H1 (cell line): ENCODE measurements at regions not wholly inside any gene's neighbourhood (a gene's known extent, or its start where the extent isn't known, plus 50 kb on each side); places are given as distances from the start of the nearest gene placed in this dataset.

Source experiments
- CHD1 ChIP-seq: IDR thresholded peaks from 2 replicates; pipeline ENCODE4 v1.6.1; 2012; ENCODE audit warnings: low read depth, low read length, improper control_type of control experiment
- POLR2A ChIP-seq, 2 experiments: IDR thresholded peaks; 1 replicate in 1 of 2; 2 replicates in 1 of 2; pipeline ENCODE4 v1.6.1; 2011; ENCODE audit warnings: low read depth in 2 of 2, low read length in 2 of 2, mild to moderate bottlenecking in 2 of 2; ENCODE audit errors: control extremely low read depth in 1 of 2
- RFX5 ChIP-seq: IDR thresholded peaks from 2 replicates; pipeline ENCODE4 v1.6.1; 2011; ENCODE audit warnings: low read depth, low read length, improper control_type of control experiment, borderline replicate concordance
- RNF2 ChIP-seq: fragments of 200-900, 300-1000 bp; sonication (generic); IDR thresholded peaks from 2 replicates; pipeline ENCODE4 v1.7.1; 2016; ENCODE audit warnings: borderline replicate concordance, low read depth, mild to moderate bottlenecking, antibody characterized with exemption, low read length; ENCODE audit not compliant: poor library complexity, severe bottlenecking; ENCODE audit errors: missing control alignments
- TAF1 ChIP-seq: IDR thresholded peaks from 2 replicates; pipeline ENCODE4 v1.6.1; 2011; ENCODE audit warnings: mild to moderate bottlenecking, low read depth, low read length
- TF ChIP-seq, protein P1 (sequence below), 3 experiments: IDR thresholded peaks; 1 replicate in 2 of 3; 2 replicates in 1 of 3; pipeline versions ENCODE4 v1.5.1 to v1.6.1; 2011; ENCODE audit warnings: low read length in 3 of 3, mild to moderate bottlenecking in 3 of 3, inconsistent platforms in 2 of 3, low read depth in 1 of 3, moderate library complexity in 1 of 3; ENCODE audit not compliant: insufficient read depth in 1 of 3; ENCODE audit errors: control extremely low read depth in 1 of 3

DNA sequence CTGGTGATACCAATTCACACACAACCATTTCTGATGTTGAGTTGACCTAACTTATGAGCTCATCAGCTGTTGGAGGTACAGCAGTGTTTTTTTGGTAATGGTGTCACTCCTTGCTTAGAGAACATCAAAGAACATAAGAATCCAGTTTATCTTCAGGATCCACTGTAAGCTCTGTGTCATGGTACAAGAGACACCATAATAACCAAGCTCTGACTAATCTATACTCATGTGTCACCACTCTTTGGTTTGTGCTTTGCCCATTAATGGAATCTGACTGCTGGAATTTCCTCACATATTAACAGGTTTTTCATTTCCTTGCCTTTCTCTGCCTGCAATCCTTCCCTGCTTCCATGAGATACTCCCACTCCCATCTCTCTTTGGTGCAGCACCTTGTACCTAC is 735.1 kb upstream of the LCORL start (continued):
- TF ChIP-seq, protein P1, sequence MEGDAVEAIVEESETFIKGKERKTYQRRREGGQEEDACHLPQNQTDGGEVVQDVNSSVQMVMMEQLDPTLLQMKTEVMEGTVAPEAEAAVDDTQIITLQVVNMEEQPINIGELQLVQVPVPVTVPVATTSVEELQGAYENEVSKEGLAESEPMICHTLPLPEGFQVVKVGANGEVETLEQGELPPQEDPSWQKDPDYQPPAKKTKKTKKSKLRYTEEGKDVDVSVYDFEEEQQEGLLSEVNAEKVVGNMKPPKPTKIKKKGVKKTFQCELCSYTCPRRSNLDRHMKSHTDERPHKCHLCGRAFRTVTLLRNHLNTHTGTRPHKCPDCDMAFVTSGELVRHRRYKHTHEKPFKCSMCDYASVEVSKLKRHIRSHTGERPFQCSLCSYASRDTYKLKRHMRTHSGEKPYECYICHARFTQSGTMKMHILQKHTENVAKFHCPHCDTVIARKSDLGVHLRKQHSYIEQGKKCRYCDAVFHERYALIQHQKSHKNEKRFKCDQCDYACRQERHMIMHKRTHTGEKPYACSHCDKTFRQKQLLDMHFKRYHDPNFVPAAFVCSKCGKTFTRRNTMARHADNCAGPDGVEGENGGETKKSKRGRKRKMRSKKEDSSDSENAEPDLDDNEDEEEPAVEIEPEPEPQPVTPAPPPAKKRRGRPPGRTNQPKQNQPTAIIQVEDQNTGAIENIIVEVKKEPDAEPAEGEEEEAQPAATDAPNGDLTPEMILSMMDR (IDR thresholded peaks at IDR 0.05; ENCODE audit: control extremely low read depth in 1 of 3, insufficient read depth in 1 of 3, low read depth in 1 of 3, low read length in 3 of 3) = no peak
- TF ChIP-seq RFX5 (no peak), RNF2 (no peak), TAF1 (no peak), CHD1 (no peak), POLR2A (IDR thresholded peaks at IDR 0.05; ENCODE audit: control extremely low read depth in 1 of 2, low read depth in 2 of 2, low read length in 2 of 2) (no peak)
